Osteocyte (in vitro differentiated cells): ENCODE measurements at regions not wholly inside any gene's neighbourhood (a gene's known extent, or its start where the extent isn't known, plus 50 kb on each side); places are given as distances from the start of the nearest gene placed in this dataset.

Source experiments
- DNase-seq: peaks from one replicate; pipeline ENCODE4 v3.0.0; 2021; ENCODE audit warnings: mixed read lengths; ENCODE audit not compliant: unreplicated experiment; ENCODE audit errors: extremely low spot score
- H3K27ac Mint-ChIP-seq: one replicate; pipeline ENCODE4 v1.8.0; 2021; ENCODE audit warnings: mild to moderate bottlenecking, mixed read lengths; ENCODE audit not compliant: unreplicated experiment
- H3K27me3 Mint-ChIP-seq: one replicate; pipeline ENCODE4 v1.8.0; 2021; ENCODE audit warnings: mixed read lengths; ENCODE audit not compliant: unreplicated experiment
- H3K36me3 Mint-ChIP-seq: one replicate; pipeline ENCODE4 v1.8.0; 2021; ENCODE audit warnings: mixed read lengths; ENCODE audit not compliant: unreplicated experiment
- H3K4me1 Mint-ChIP-seq: one replicate; pipeline ENCODE4 v1.8.0; 2021; ENCODE audit warnings: mixed read lengths; ENCODE audit not compliant: unreplicated experiment
- H3K4me3 Mint-ChIP-seq: one replicate; pipeline ENCODE4 v1.8.0; 2021; ENCODE audit warnings: mild to moderate bottlenecking, moderate library complexity, mixed read lengths; ENCODE audit not compliant: unreplicated experiment
- H3K9me3 Mint-ChIP-seq: one replicate; pipeline ENCODE4 v1.8.0; 2021; ENCODE audit warnings: mixed read lengths; ENCODE audit not compliant: unreplicated experiment
- CTCF ChIP-seq: fragments of 200-600 bp; sonication (generic); IDR thresholded peaks from 2 replicates; pipeline ENCODE4 v1.5.0; 2021; ENCODE audit warnings: antibody characterized with exemption, mild to moderate bottlenecking, moderate library complexity

- Mint-ChIP-seq H3K4me3 (no peak overlapping the region), H3K27ac (no peak overlapping the region), H3K9me3 (no peaks in the 10 kb centered on the region), H3K4me1 (peaks cover 29% of the 10 kb centered on the region), H3K27me3 (no peaks in the 10 kb centered on the region), H3K36me3 (no peaks in the 10 kb centered on the region)
- TF ChIP-seq CTCF = no peak
- no peak for DNase-seq
Observed at GRCh38 chr5:74340476-74340875, 300.1 kb downstream of the ENC1 start.

- no peak overlapping the region for H3K27ac Mint-ChIP-seq
- TF ChIP-seq CTCF = no peak
Observed at GRCh38 chr5:74337984-74338310, 302.6 kb downstream of the ENC1 start.

GRCh38 chr5:74337254-74337983 is 303.1 kb downstream of the ENC1 start:
- Mint-ChIP-seq H3K27me3 (no peaks in the 10 kb centered on the region), H3K36me3 (no peaks in the 10 kb centered on the region), H3K4me1 (peaks cover 13% of the 10 kb centered on the region), H3K27ac (no peak overlapping the region), H3K4me3 (no peak overlapping the region), H3K9me3 (no peaks in the 10 kb centered on the region)
- DNase-seq = no peak
- TF ChIP-seq CTCF = no peak

More at GRCh38 chr5:74337984-74338310, 302.6 kb downstream of the ENC1 start:
- H3K4me1 Mint-ChIP-seq = peaks cover 19% of the 10 kb centered on the region
- no peaks in the 10 kb centered on the region for H3K27me3 Mint-ChIP-seq
- no peaks in the 10 kb centered on the region for H3K9me3 Mint-ChIP-seq
- no peak for DNase-seq
- no peaks in the 10 kb centered on the region for H3K36me3 Mint-ChIP-seq
- H3K4me3 Mint-ChIP-seq = no peak overlapping the region

GRCh38 chr5:74336297-74336696 is 304.2 kb downstream of the ENC1 start:
- H3K27ac Mint-ChIP-seq = no peak overlapping the region
- no peaks in the 10 kb centered on the region for H3K36me3 Mint-ChIP-seq
- DNase-seq = no peak
- H3K4me3 Mint-ChIP-seq = no peak overlapping the region
- no peaks in the 10 kb centered on the region for H3K27me3 Mint-ChIP-seq
- TF ChIP-seq CTCF = no peak
- H3K9me3 Mint-ChIP-seq = no peaks in the 10 kb centered on the region
- H3K4me1 Mint-ChIP-seq = peaks cover 4% of the 10 kb centered on the region

GRCh38 chr5:74334762-74335384 is 305.7 kb downstream of the ENC1 start:
- TF ChIP-seq CTCF = no peak
- H3K4me3 Mint-ChIP-seq = no peak overlapping the region
- no peaks in the 10 kb centered on the region for H3K9me3 Mint-ChIP-seq
- H3K36me3 Mint-ChIP-seq = no peaks in the 10 kb centered on the region
- H3K27me3 Mint-ChIP-seq = no peaks in the 10 kb centered on the region
- H3K4me1 Mint-ChIP-seq = peaks cover 1% of the 10 kb centered on the region
- no peak for DNase-seq
- H3K27ac Mint-ChIP-seq = no peak overlapping the region
